Memory B cell (primary cell): ENCODE measurements at regions not wholly inside any gene's neighbourhood (a gene's known extent, or its start where the extent isn't known, plus 50 kb on each side); places are given as distances from the start of the nearest gene placed in this dataset.

Source experiments
- ATAC-seq: fragments of 150-1000 bp; cut with Tn5 transposase; 2 replicates; pipeline ENCODE4 v1.10.0; 2021; ENCODE audit warnings: low read depth, mild to moderate bottlenecking, moderate library complexity
- DNase-seq, 2 donors: peaks; one replicate each; pipeline ENCODE4 v3.0.0; 2022; ENCODE audit warnings: low spot score in 2 of 2
- H3K27ac Mint-ChIP-seq: one replicate; pipeline ENCODE4 v1.8.0; 2022; ENCODE audit warnings: mild to moderate bottlenecking, moderate library complexity, mixed read lengths
- H3K27me3 Mint-ChIP-seq: one replicate; pipeline ENCODE4 v1.8.0; 2022; ENCODE audit warnings: mixed read lengths
- H3K36me3 Mint-ChIP-seq: one replicate; pipeline ENCODE4 v1.8.0; 2022; ENCODE audit warnings: mild to moderate bottlenecking, mixed read lengths
- H3K4me1 Mint-ChIP-seq: one replicate; pipeline ENCODE4 v1.8.0; 2022; ENCODE audit warnings: mixed read lengths
- H3K4me3 Mint-ChIP-seq: one replicate; pipeline ENCODE4 v1.8.0; 2022; ENCODE audit warnings: mild to moderate bottlenecking, moderate library complexity, mixed read lengths
- H3K9me3 Mint-ChIP-seq: one replicate; pipeline ENCODE4 v1.8.0; 2022; ENCODE audit warnings: mixed read lengths

DNA sequence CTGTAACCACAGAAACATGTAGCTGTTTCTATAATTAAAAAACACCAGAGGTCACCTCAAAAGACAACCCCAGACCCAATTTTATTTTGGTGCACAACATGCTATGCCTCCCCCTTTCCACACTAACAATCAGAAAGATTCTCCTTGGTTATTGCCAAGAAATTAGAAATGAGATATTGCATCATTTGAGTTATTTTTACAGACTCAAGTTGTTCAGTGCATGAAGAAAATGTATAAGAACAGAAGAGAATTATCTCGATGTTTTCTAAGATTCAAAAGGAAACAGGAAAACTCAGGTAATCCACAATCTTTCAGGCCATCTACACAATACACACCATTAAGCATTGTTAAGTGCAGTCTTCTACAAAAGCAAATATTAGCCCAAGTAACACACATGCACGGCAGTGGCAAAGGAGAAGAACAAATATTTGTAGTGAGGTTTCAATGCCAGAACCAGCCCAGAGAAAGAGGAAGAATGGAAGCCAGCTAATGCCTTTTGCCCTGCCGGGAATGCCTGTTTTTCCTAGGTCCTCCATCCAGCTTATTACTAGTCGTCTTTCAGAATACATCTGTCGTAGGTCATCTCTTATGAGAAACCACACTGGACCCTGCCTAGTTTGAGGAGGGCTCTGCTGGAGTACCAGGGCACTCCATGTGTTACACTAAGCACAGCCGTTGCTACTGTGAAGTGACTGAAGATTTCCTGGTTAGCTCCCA, 67.6 kb upstream of the C1GALT1 start:
- Mint-ChIP-seq H3K4me1 (no peaks in the 10 kb centered on the region), H3K36me3 (no peaks in the 10 kb centered on the region), H3K9me3 (no peaks in the 10 kb centered on the region), H3K27ac (no peak overlapping the region), H3K27me3 (no peaks in the 10 kb centered on the region), H3K4me3 (no peak overlapping the region)
- ATAC-seq, result no peak
- no peak for DNase-seq

DNA sequence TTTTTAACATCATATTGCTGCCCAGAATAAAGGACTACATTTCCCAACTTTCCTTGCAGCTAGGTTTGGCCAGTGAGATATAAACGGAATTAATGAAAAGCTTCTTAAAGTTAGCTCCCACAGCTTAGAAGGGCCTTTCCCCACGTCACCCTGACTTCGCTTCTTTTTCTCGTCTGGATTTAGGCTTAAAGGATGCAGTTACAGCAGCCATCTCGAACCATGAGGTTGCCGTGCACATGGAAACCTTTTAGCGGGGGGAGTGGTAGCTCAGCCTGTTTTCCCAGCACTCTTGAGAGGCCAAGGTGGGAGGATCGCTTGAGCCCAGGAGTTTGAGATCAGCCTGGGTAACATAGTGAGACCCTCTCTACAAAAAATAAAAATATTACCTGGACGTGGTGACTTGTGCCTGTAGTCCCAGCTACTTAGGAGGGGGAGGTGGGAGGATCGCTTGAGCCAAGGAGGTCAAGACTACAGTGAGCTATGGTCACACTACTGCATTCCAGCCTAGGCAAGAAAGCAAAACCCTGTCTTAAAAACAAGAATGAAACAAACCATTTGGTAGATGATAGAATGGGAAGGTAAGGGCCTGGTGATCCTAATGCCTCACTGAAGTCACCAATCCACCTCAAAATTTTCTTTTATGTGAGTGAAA, 64.3 kb upstream of the C1GALT1 start:
- Mint-ChIP-seq H3K9me3 (no peaks in the 10 kb centered on the region), H3K27ac (no peak overlapping the region), H3K4me3 (no peak overlapping the region), H3K4me1 (no peaks in the 10 kb centered on the region), H3K27me3 (no peaks in the 10 kb centered on the region), H3K36me3 (no peaks in the 10 kb centered on the region)
- DNase-seq (no peak), ATAC-seq (no peak)

DNA sequence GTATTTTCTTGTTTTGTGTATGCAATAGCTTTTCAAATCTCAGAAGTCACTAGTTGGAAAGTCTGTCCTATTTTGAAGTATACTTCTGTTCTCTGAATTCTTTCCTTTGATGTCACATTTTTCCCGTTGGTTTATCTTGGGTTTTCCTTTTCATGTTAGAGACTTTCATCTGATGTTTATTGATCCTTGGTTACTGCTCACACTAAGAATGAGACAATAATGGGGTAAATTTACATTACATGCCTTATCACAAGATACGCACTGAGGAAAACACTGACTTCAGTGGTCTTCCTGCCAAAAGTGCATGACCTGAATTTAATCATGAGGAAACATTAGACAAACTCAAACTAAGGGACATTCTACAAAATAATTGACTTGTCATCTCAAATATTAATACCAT, 63.5 kb upstream of the C1GALT1 start:
- Mint-ChIP-seq H3K4me3 (no peak overlapping the region), H3K27ac (no peak overlapping the region), H3K9me3 (no peaks in the 10 kb centered on the region), H3K4me1 (no peaks in the 10 kb centered on the region), H3K36me3 (no peaks in the 10 kb centered on the region), H3K27me3 (no peaks in the 10 kb centered on the region)
- ATAC-seq, result no peak
- DNase-seq, result no peak

DNA sequence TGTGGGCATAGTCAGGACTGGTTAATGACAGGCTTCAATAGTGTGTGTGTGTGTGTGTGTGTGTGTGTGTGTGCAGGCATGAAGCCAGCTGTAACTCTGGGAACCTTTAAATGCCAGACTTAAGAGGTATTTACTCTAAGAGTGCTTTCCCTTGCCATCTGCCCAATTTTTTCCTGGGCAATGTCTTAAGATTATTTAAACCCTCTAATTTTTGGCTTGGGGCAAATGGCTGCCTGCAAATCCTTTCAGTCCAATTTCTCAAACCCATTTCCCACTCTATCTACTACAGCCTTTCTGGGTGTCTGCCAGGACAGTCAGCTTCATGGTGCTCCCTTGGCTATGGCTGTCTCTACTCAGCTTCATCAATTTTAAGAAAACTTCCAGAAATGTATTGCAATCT, 62.6 kb upstream of the C1GALT1 start:
- no peaks in the 10 kb centered on the region for H3K4me1 Mint-ChIP-seq
- H3K27me3 Mint-ChIP-seq, result no peaks in the 10 kb centered on the region
- H3K27ac Mint-ChIP-seq, result no peak overlapping the region
- DNase-seq (no peak), ATAC-seq (no peak)
- H3K9me3 Mint-ChIP-seq, result no peaks in the 10 kb centered on the region
- no peaks in the 10 kb centered on the region for H3K36me3 Mint-ChIP-seq
- H3K4me3 Mint-ChIP-seq, result no peak overlapping the region

DNA sequence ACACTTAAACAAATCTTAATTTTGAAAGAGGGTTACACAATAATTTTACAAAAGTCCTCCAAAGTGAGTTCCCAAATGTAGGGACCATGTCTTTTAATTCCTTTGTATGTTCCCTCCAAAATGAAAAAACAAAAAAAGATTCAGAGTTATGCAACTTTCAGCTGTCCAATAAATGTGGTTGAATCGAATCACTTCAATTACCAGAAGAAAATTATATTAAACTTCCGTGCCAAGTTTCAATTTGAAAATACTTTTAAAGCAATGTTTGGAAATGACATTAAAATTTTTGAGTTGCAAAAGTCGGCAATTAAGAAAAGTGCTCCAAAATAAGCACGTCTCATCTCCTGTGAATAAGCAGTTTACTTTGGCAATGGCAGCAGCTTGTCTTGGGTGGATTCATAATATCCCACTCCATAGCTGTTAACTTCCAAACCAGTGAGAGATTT, 60.3 kb upstream of the C1GALT1 start:
- Mint-ChIP-seq H3K36me3 (no peaks in the 10 kb centered on the region), H3K27me3 (no peaks in the 10 kb centered on the region), H3K27ac (no peak overlapping the region), H3K4me3 (no peak overlapping the region), H3K4me1 (peaks cover 4% of the 10 kb centered on the region), H3K9me3 (no peaks in the 10 kb centered on the region)
- no peak for DNase-seq
- ATAC-seq, result no peak

- no peak for ATAC-seq
- Mint-ChIP-seq H3K9me3 (no peaks in the 10 kb centered on the region), H3K27me3 (no peaks in the 10 kb centered on the region), H3K4me3 (no peak overlapping the region), H3K4me1 (peaks cover 4% of the 10 kb centered on the region), H3K27ac (no peak overlapping the region), H3K36me3 (no peaks in the 10 kb centered on the region)
- DNase-seq, result no peak
These were observed 59.6 kb upstream of the C1GALT1 start for GRCh38 chr7:7122701-7123281.

- DNase-seq, result no peak
- no peaks in the 10 kb centered on the region for H3K36me3 Mint-ChIP-seq
These were observed 56.4 kb upstream of the C1GALT1 start for GRCh38 chr7:7125963-7126362.

DNA sequence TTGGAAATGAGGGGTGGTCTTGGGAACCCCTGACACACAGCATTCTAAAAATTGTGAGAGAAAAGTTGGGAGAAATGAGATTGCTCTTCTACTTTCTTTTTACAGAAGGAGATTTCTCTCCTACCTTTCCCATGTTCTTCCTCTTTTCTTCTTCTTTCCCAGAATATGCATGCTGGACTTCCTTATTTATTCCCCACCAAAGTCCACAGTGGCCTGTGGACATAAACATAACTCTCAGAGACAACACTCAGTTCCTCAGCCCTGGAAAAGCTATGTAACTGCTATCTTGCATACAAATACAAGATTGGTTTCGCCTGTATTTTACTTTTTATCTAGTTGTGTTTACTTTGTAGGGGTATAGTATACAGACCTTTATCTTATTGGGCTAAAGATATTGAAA, 54.6 kb upstream of the C1GALT1 start:
- Mint-ChIP-seq H3K36me3 (no peaks in the 10 kb centered on the region), H3K9me3 (no peaks in the 10 kb centered on the region), H3K27ac (no peak overlapping the region), H3K4me1 (peaks cover 11% of the 10 kb centered on the region), H3K27me3 (no peaks in the 10 kb centered on the region), H3K4me3 (no peak overlapping the region)
- no peak for DNase-seq
- ATAC-seq, result no peak

More at GRCh38 chr7:7125963-7126362, 56.4 kb upstream of the C1GALT1 start:
- Mint-ChIP-seq H3K4me1 (peaks cover 6% of the 10 kb centered on the region), H3K4me3 (no peak overlapping the region), H3K27ac (no peak overlapping the region), H3K9me3 (no peaks in the 10 kb centered on the region), H3K27me3 (no peaks in the 10 kb centered on the region)
- peak; percentile 71 for ATAC-seq

- DNase-seq (no peak), ATAC-seq (no peak)
- Mint-ChIP-seq H3K27ac (no peak overlapping the region), H3K4me1 (peaks cover 11% of the 10 kb centered on the region), H3K4me3 (no peak overlapping the region), H3K27me3 (no peaks in the 10 kb centered on the region), H3K36me3 (no peaks in the 10 kb centered on the region), H3K9me3 (no peaks in the 10 kb centered on the region)
These were observed 53.0 kb upstream of the C1GALT1 start for GRCh38 chr7:7129381-7129780.

DNA sequence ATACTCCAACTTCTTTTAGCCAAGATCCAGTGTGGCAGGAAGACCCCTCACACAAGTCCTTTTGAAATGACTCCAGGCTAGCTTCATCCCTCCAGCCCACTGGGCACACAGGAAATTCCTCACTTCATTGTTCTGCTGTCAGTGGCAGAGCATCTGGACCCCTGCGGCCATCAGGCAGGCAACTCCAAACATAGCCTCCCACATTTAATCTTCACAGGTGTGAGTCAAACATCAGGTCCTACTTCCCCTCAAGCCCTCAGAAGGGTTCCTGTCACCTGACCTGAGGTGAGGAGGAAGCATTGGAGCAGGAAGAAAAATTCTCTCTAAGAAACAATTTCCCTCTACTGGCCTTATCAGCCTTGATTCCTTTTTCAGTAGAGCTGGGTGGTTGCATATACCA, 51.1 kb upstream of the C1GALT1 start:
- Mint-ChIP-seq H3K4me1 (peaks cover 7% of the 10 kb centered on the region), H3K27me3 (no peaks in the 10 kb centered on the region), H3K4me3 (no peak overlapping the region), H3K9me3 (no peaks in the 10 kb centered on the region), H3K27ac (peak overlapping the region; percentile 0), H3K36me3 (no peaks in the 10 kb centered on the region)
- DNase-seq (no peak), ATAC-seq (peak; percentile 54)
